ENCODE measurements at regions not wholly inside any gene's neighbourhood (a gene's known extent, or its start where the extent isn't known, plus 50 kb on each side); places are given as distances from the start of the nearest gene placed in this dataset.

DNA sequence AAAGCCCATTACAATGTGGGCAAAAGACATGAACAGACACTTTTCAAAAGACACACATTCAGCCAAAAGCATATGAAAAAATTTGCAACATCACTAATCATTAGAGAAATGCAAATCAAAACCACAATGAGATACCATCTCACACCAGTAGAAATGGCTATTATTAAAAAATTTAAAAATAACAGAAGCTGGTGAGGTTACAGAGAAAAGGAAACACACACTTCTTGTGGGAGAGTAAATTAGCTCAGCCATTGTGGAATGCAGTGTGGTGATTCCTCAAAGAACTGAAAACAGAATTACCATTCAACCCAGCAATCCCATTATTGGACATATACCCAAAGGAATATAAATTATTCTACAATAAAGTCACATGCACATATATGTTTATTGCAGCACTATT lies 585.2 kb upstream of the TUSC1 start:
- no peak overlapping the region for H3K4me3 Mint-ChIP-seq (ENCODE audit: unreplicated experiment)
- H3K27me3 Mint-ChIP-seq (ENCODE audit: unreplicated experiment), result no peaks in the 10 kb centered on the region
- no peaks in the 10 kb centered on the region for H3K36me3 Mint-ChIP-seq (ENCODE audit: unreplicated experiment)
- H3K27ac Mint-ChIP-seq (ENCODE audit: unreplicated experiment), result no peak overlapping the region
- TF ChIP-seq, protein P1, sequence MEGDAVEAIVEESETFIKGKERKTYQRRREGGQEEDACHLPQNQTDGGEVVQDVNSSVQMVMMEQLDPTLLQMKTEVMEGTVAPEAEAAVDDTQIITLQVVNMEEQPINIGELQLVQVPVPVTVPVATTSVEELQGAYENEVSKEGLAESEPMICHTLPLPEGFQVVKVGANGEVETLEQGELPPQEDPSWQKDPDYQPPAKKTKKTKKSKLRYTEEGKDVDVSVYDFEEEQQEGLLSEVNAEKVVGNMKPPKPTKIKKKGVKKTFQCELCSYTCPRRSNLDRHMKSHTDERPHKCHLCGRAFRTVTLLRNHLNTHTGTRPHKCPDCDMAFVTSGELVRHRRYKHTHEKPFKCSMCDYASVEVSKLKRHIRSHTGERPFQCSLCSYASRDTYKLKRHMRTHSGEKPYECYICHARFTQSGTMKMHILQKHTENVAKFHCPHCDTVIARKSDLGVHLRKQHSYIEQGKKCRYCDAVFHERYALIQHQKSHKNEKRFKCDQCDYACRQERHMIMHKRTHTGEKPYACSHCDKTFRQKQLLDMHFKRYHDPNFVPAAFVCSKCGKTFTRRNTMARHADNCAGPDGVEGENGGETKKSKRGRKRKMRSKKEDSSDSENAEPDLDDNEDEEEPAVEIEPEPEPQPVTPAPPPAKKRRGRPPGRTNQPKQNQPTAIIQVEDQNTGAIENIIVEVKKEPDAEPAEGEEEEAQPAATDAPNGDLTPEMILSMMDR (IDR thresholded peaks at IDR 0.05; ENCODE audit: partially characterized antibody, unreplicated experiment), result no peak
- H3K9me3 Mint-ChIP-seq (ENCODE audit: unreplicated experiment), result no peaks in the 10 kb centered on the region
- H3K4me1 Mint-ChIP-seq (ENCODE audit: low read depth, unreplicated experiment), result no peaks in the 10 kb centered on the region
- DNase-seq, result no peak

DNA sequence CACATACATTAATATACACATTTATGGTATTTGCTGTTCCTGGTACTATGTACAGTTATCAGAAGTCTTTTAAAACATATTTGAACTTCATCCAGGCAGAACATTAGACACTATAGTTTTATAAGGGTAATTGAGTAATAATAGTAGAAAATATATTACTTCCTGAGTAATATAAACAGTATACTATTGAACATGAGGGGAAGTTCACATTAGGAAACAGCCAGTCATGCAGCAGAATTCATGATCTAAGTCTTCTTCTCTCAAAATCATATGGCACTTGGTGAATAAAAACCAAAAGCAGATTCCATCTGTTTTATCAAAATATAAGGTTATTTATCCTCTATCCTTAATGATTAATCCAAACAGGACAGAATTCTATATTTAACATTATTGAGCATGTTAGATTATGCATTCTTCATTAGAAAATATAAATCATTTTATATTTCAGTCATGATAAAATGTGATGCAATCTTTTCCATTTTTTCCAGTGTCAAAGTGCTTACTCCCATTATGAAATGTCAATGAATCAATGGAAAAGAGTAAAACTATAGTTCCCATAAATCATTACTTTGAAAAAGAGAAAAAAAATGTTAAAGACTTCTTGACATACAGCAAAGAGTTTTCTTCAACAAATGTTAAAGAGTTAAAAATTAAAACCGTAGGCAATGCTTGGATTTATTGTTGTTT lies 584.3 kb upstream of the TUSC1 start:
- Mint-ChIP-seq H3K36me3 (ENCODE audit: unreplicated experiment) (no peaks in the 10 kb centered on the region), H3K4me3 (ENCODE audit: unreplicated experiment) (no peak overlapping the region), H3K27me3 (ENCODE audit: unreplicated experiment) (no peaks in the 10 kb centered on the region), H3K27ac (ENCODE audit: unreplicated experiment) (no peak overlapping the region), H3K4me1 (ENCODE audit: low read depth, unreplicated experiment) (no peaks in the 10 kb centered on the region), H3K9me3 (ENCODE audit: unreplicated experiment) (no peaks in the 10 kb centered on the region)
- TF ChIP-seq, protein P1 (IDR thresholded peaks at IDR 0.05; ENCODE audit: partially characterized antibody, unreplicated experiment), result no peak
- no peak for DNase-seq

DNA sequence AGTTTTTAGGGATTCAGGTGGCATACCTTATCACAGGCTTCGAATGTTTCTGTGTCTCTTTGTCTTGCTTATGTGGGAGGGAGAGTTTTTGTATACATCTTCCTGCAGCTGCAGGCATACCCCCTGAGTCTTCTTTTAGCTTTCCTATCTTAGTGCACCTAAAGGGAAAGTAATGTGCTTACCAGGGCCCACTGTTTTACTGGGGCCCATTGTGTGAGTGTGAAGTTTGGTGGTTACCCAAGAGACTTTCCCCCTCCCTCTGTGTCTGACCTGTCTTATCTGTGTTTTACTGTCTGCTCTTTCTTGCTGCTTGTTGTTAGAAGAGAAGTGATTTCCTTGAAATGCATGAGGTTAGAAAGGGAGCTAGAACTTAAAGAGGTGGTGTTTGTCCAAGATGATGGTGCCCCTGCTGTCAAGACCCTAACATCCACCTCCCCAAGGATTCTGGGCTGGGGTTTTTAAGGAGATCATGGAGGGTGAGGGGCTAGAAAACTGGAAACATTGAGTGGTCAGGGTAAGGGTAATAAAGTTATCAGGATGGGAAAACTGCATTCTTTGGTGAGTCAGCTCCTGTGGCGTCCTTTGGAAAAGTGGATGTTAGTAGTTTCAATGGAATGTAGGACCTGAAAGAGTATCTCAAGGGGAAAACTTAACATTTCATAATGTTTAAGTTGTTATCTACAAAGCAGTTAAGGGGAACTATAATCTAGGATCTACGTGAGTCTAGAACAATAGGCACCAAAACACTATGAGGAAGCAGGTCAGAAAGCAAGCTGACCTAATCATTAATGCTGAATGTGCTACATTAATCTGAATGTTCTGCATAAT lies 583.5 kb upstream of the TUSC1 start:
- Mint-ChIP-seq H3K4me1 (ENCODE audit: low read depth, unreplicated experiment) (no peaks in the 10 kb centered on the region), H3K27me3 (ENCODE audit: unreplicated experiment) (no peaks in the 10 kb centered on the region), H3K36me3 (ENCODE audit: unreplicated experiment) (no peaks in the 10 kb centered on the region), H3K9me3 (ENCODE audit: unreplicated experiment) (no peaks in the 10 kb centered on the region), H3K4me3 (ENCODE audit: unreplicated experiment) (no peak overlapping the region), H3K27ac (ENCODE audit: unreplicated experiment) (no peak overlapping the region)
- DNase-seq, result no peak
- TF ChIP-seq, protein P1 (IDR thresholded peaks at IDR 0.05; ENCODE audit: partially characterized antibody, unreplicated experiment), result no peak

DNA sequence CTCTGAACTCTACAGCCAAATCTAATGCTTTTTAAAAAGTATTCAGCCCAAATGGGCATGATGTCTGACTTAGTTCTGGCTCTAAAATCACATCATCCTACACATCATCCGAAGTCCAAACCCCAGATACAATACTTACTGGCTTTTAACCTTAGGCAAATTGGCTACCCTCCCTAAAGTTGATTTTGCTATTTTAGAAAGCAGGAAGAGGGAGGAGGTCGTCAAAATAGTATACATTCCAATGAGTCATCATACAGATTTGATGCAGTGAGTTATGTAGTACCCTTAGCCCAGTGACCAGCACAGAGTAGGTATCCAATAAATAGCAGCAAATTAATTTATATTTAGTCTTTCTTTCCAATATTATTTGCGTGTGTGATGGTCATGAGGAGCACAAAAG lies 582.0 kb upstream of the TUSC1 start:
- Mint-ChIP-seq H3K9me3 (ENCODE audit: unreplicated experiment) (no peaks in the 10 kb centered on the region), H3K4me3 (ENCODE audit: unreplicated experiment) (no peak overlapping the region), H3K4me1 (ENCODE audit: low read depth, unreplicated experiment) (no peaks in the 10 kb centered on the region), H3K27ac (ENCODE audit: unreplicated experiment) (no peak overlapping the region), H3K36me3 (ENCODE audit: unreplicated experiment) (no peaks in the 10 kb centered on the region), H3K27me3 (ENCODE audit: unreplicated experiment) (no peaks in the 10 kb centered on the region)
- TF ChIP-seq, protein P1 (IDR thresholded peaks at IDR 0.05; ENCODE audit: partially characterized antibody, unreplicated experiment), result no peak
- no peak for DNase-seq

DNA sequence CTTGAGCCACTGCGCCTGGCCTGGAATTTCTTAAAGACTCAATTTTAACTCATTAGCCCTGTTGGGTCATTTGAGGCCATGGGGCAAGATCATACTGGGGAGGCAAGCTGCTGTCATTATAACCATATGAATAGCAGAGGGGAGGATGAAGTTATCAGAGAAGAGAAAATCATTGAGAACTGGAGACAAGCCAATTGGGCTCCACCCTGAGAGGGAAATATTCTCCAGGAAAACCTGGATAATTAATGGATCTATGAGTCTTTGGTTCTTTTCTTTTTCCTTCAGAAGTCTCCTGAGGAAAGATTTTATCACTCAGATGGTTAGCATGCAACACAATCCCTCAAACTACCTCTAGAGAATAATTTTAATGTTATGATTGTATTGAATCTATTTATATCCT lies 569.6 kb upstream of the TUSC1 start:
- no peak for DNase-seq
- peaks cover 4% of the 10 kb centered on the region for H3K9me3 Mint-ChIP-seq (ENCODE audit: unreplicated experiment)
- H3K36me3 Mint-ChIP-seq (ENCODE audit: unreplicated experiment), result peaks cover 7% of the 10 kb centered on the region
- H3K4me1 Mint-ChIP-seq (ENCODE audit: low read depth, unreplicated experiment), result no peaks in the 10 kb centered on the region
- no peak overlapping the region for H3K27ac Mint-ChIP-seq (ENCODE audit: unreplicated experiment)
- no peak overlapping the region for H3K4me3 Mint-ChIP-seq (ENCODE audit: unreplicated experiment)
- TF ChIP-seq, protein P1 (IDR thresholded peaks at IDR 0.05; ENCODE audit: partially characterized antibody, unreplicated experiment), result no peak
- H3K27me3 Mint-ChIP-seq (ENCODE audit: unreplicated experiment), result no peaks in the 10 kb centered on the region

All from glutamatergic neuron (in vitro differentiated cells).